ENCODE measurements at regions not wholly inside any gene's neighbourhood (a gene's known extent, or its start where the extent isn't known, plus 50 kb on each side); places are given as distances from the start of the nearest gene placed in this dataset.

GRCh38 chr7:132655131-132655727 is 79.0 kb upstream of the PLXNA4 start:
- TF ChIP-seq CTCF (optimal IDR thresholded peaks at IDR 0.05 in 1 of 3, IDR thresholded peaks at IDR 0.05 in 1 of 3, conservative IDR thresholded peaks at IDR 0.05 in 1 of 3; ENCODE audit: extremely low read depth in 1 of 3, insufficient read depth in 2 of 3, low read length in 3 of 3) (no peak), EZH2 (IDR thresholded peaks at IDR 0.05; ENCODE audit: low read length) (no peak)

All from keratinocyte (primary cell).